HepG2 (cell line): ENCODE measurements at regions not wholly inside any gene's neighbourhood (a gene's known extent, or its start where the extent isn't known, plus 50 kb on each side); places are given as distances from the start of the nearest gene placed in this dataset.
"Not testable (repeated sequence)": the region's sequence is repeated elsewhere in the genome, so short reads cannot be mapped to it uniquely, and the experiment has no call there.

ENCODE experiments used
- ATAC-seq: fragments of 200-7000 bp; cut with Tn5 transposase; 3 replicates; pipeline ENCODE4 v1.9.1; 2020; ENCODE audit warnings: mild to moderate bottlenecking, moderate library complexity
- BruUV-seq: library from RNA; stranded (reverse); fragments of 400-500 nt; replicated peaks from 2 replicates; lab custom pipeline; 2021; lab: Mats Ljungman, UMichigan
- CTCF ChIA-PET: fragments of 300-600 bp; formaldehyde crosslinking; extraction: SDS; loops from one replicate; lab custom pipeline; 2021; ENCODE audit warnings: low total read pairs, inconsistent platforms, low intra/inter-chr PET ratio; lab: Yijun Ruan, JAX
- POLR2A ChIA-PET: fragments of 350-600 bp; sonication (Branson Sonifier 250); formaldehyde crosslinking; loops from one replicate; lab custom pipeline; 2020; ENCODE audit warnings: antibody characterized with exemption, inconsistent platforms; lab: Yijun Ruan, JAX
- DNase-seq: peaks from one replicate; pipeline ENCODE4 v3.0.0-alpha.2; 2015; ENCODE audit warnings: low spot score
- FAIRE-seq: peaks from 3 replicates; lab custom pipeline; 2011; peaks lifted over from hg19 to GRCh38; lab: Jason Lieb, UNC
- H2AFZ ChIP-seq: one replicate; pipeline ENCODE4 v1.6.1; 2011; ENCODE audit warnings: low read length, inconsistent platforms
- H3K27ac ChIP-seq: fragments of 300-600 bp; 3 replicates; pipeline ENCODE4 v1.8.0; 2011; ENCODE audit warnings: mixed run types, mild to moderate bottlenecking, mixed read lengths, low read length, inconsistent platforms; ENCODE audit not compliant: insufficient read depth; ENCODE audit errors: extremely low read length
- H3K27me3 ChIP-seq, 2 experiments: fragments of 200-600 bp in 1 of 2; 2 replicates in 1 of 2; 3 replicates in 1 of 2; pipeline versions ENCODE4 v1.6.0 to v1.8.0; 2011; ENCODE audit warnings: low read length in 2 of 2, mild to moderate bottlenecking in 2 of 2, moderate library complexity in 2 of 2, inconsistent platforms in 1 of 2; ENCODE audit not compliant: insufficient read depth in 2 of 2, control insufficient read depth in 1 of 2
- H3K36me3 ChIP-seq, 2 experiments: fragments of 200-600 bp in 1 of 2; replicated peaks in 1 of 2; 2 replicates in 1 of 2; 3 replicates in 1 of 2; pipeline versions ENCODE4 v1.5.1 to v1.8.0; 2011; ENCODE audit warnings: low read length in 2 of 2, inconsistent platforms in 1 of 2; ENCODE audit not compliant: insufficient read depth in 2 of 2, control insufficient read depth in 1 of 2
- H3K4me1 ChIP-seq: 2 replicates; pipeline ENCODE4 v1.5.1; 2012; ENCODE audit warnings: low read length, inconsistent platforms; ENCODE audit not compliant: insufficient read depth
- H3K4me2 ChIP-seq: 2 replicates; pipeline ENCODE4 v1.6.0; 2011; ENCODE audit warnings: low read depth, low read length, inconsistent platforms
- H3K4me3 ChIP-seq, 3 experiments: fragments of 200-600 bp in 1 of 3; sonication (generic), shearing (Covaris generic) in 1 of 3; replicated peaks in 1 of 3; 2 replicates each; pipeline ENCODE4 v1.5.1; 2011 to 2016; ENCODE audit warnings: low read length in 3 of 3, inconsistent platforms in 2 of 3, low read depth in 2 of 3, mild to moderate bottlenecking in 2 of 3, control low read depth in 1 of 3, mixed read lengths in 1 of 3; ENCODE audit not compliant: insufficient read depth in 1 of 3
- H3K79me2 ChIP-seq: one replicate; pipeline ENCODE4 v1.6.1; 2011; ENCODE audit warnings: low read length, inconsistent platforms; ENCODE audit not compliant: insufficient read depth
- H3K9ac ChIP-seq: 2 replicates; pipeline ENCODE4 v1.6.0; 2011; ENCODE audit warnings: mild to moderate bottlenecking, low read depth, low read length, inconsistent platforms; ENCODE audit not compliant: insufficient read depth
- H3K9me3 ChIP-seq: 2 replicates; pipeline ENCODE4 v1.5.1; 2012; ENCODE audit warnings: mild to moderate bottlenecking, low read length
- H4K20me1 ChIP-seq: 2 replicates; pipeline ENCODE4 v1.6.0; 2011; ENCODE audit warnings: inconsistent platforms, mild to moderate bottlenecking, low read length, moderate library complexity; ENCODE audit not compliant: insufficient read depth
- CEBPB ChIP-seq: IDR thresholded peaks from 2 replicates; pipeline ENCODE4 v1.6.1; 2011; ENCODE audit warnings: low read depth, low read length, improper control_type of control experiment, borderline replicate concordance
- FIP1L1 ChIP-seq: fragments of 200-400 bp; formaldehyde crosslinking; IDR thresholded peaks from 2 replicates; pipeline ENCODE4 v1.6.1; 2018; ENCODE audit warnings: low read depth, mild to moderate bottlenecking, low read length, moderate library complexity, borderline replicate concordance; ENCODE audit not compliant: insufficient read depth
- FOXP1 ChIP-seq, 2 experiments: fragments of 450-650 bp in 1 of 2; IDR thresholded peaks; 2 replicates each; pipeline ENCODE4 v1.6.1; 2017 to 2018; ENCODE audit warnings: antibody characterized with exemption in 1 of 2
- SNAPC4 ChIP-seq: sonication (generic); formaldehyde crosslinking; IDR thresholded peaks from 2 replicates; pipeline ENCODE4 v1.4.0; 2020; ENCODE audit warnings: mild to moderate bottlenecking, missing genetic modification reagents
- WGBS: methylation state at CpG from one replicate; pipeline ENCODE4 v1.1.6; 2017; ENCODE audit warnings: low lambda C conversion rate; 5-methylcytosine and 5-hydroxymethylcytosine counted together
- in situ Hi-C: cut with HindIII; loops from 2 replicates; pipeline ENCODE4 v1.10.0; 2017; ENCODE audit warnings: low pct_unique_long_range_greater_than_20kb; ENCODE audit not compliant: extremely low pct_ligation_motif_present
- intact Hi-C: fragments of 100-400 bp; cut with micrococcal nuclease; formaldehyde crosslinking; loops from one replicate; pipeline ENCODE4 v1.10.0; 2022; ENCODE audit not compliant: unreplicated experiment

- TF ChIP-seq SNAPC4 (CRISPR knock-in tag) (no peak), FIP1L1 (no peak)
Measured at GRCh38 chr13:67389171-67389570, 159.0 kb upstream of the PCDH9 start (continued).

- H4K20me1 ChIP-seq; H3K4me1 ChIP-seq; CTCF ChIA-PET; BruUV-seq; H3K9ac ChIP-seq; POLR2A ChIA-PET; H3K79me2 ChIP-seq; H3K36me3 ChIP-seq; H2AFZ ChIP-seq; H3K27ac ChIP-seq; H3K4me2 ChIP-seq; H3K4me3 ChIP-seq; in situ Hi-C loops; FAIRE-seq; intact Hi-C loops; H3K27me3 ChIP-seq; H3K9me3 ChIP-seq; TF ChIP-seq FOXP1 (IDR thresholded peaks at IDR 0.05): not testable (repeated sequence)
- DNase-seq (peak; percentile 1), ATAC-seq (peak; percentile 31; the same call in 1 of the 3 replicates)
- 2% methylated on average over 7 of the region's 7 CpGs for WGBS
- peak; percentile 38; the same call in 1 of the 2 replicates for TF ChIP-seq CEBPB
- 0 out of 2 replicates have a peak, but pooled peaks have one; percentile 8 for TF ChIP-seq FOXP1 (CRISPR knock-in tag; IDR thresholded peaks at IDR 0.05)
Measured at GRCh38 chr13:67383109-67383757, 153.1 kb upstream of the PCDH9 start.
